Neural cell (in vitro differentiated cells): ENCODE measurements at regions not wholly inside any gene's neighbourhood (a gene's known extent, or its start where the extent isn't known, plus 50 kb on each side); places are given as distances from the start of the nearest gene placed in this dataset.
A peak's percentile ranks its signal among the peaks of the same experiment; 100 is the strongest.

ENCODE experiments used
- H2AFZ ChIP-seq: fragments of 200-600, 300-800 bp; sonication (generic), shearing (Covaris generic); 2 replicates; pipeline ENCODE4 v1.6.0; 2014; ENCODE audit warnings: low read depth, mild to moderate bottlenecking, antibody characterized with exemption, low read length, moderate library complexity
- H3F3A ChIP-seq: fragments of 200-600 bp; shearing (Covaris generic); 2 replicates; pipeline ENCODE4 v1.6.1; 2016; ENCODE audit warnings: mild to moderate bottlenecking, moderate library complexity, mixed read lengths, antibody characterized with exemption, low read length; ENCODE audit not compliant: insufficient read depth, poor library complexity, severe bottlenecking
- H3K27ac ChIP-seq: fragments of 200-600, 300-800 bp; sonication (generic), shearing (Covaris generic); 2 replicates; pipeline ENCODE4 v1.5.1; 2014; ENCODE audit warnings: mild to moderate bottlenecking, low read length, moderate library complexity
- H3K27me3 ChIP-seq: fragments of 300-800, 200-600 bp; sonication (generic), shearing (Covaris generic); 2 replicates; pipeline ENCODE4 v1.6.0; 2014; ENCODE audit warnings: mild to moderate bottlenecking, low read depth, low read length, moderate library complexity; ENCODE audit not compliant: insufficient read depth
- H3K36me3 ChIP-seq: fragments of 300-800, 200-600 bp; sonication (generic), shearing (Covaris generic); 2 replicates; pipeline ENCODE4 v1.5.1; 2014; ENCODE audit warnings: mild to moderate bottlenecking, antibody characterized with exemption, low read length, moderate library complexity; ENCODE audit not compliant: insufficient read depth
- H3K4me2 ChIP-seq: fragments of 300-800, 200-600 bp; sonication (generic), shearing (Covaris generic); 2 replicates; pipeline ENCODE4 v1.6.0; 2014; ENCODE audit warnings: mild to moderate bottlenecking, low read length
- H3K4me3 ChIP-seq: fragments of 300-800, 200-600 bp; sonication (generic), shearing (Covaris generic); 2 replicates; pipeline ENCODE4 v1.5.1; 2014; ENCODE audit warnings: mild to moderate bottlenecking, low read length, moderate library complexity
- H3K79me2 ChIP-seq: fragments of 200-600 bp; shearing (Covaris generic); replicated peaks from 2 replicates; pipeline ENCODE4 v1.6.0; 2014; ENCODE audit warnings: mild to moderate bottlenecking, low read length, moderate library complexity; ENCODE audit not compliant: insufficient read depth
- H3K9ac ChIP-seq: fragments of 300-800, 200-600 bp; sonication (generic), shearing (Covaris generic); 2 replicates; pipeline ENCODE4 v1.6.1; 2016; ENCODE audit warnings: mild to moderate bottlenecking, low read length, mixed read lengths
- H3K9me2 ChIP-seq: fragments of 200-600 bp; shearing (Covaris generic); 2 replicates; pipeline ENCODE4 v1.6.1; 2016; ENCODE audit warnings: mild to moderate bottlenecking, low read length, mixed read lengths; ENCODE audit not compliant: insufficient read depth
- H3K9me3 ChIP-seq: fragments of 200-600, 300-800 bp; sonication (generic), shearing (Covaris generic); 2 replicates; pipeline ENCODE4 v1.6.1; 2016; ENCODE audit warnings: mild to moderate bottlenecking, mixed run types, low read length, moderate library complexity, mixed read lengths
- H4K20me1 ChIP-seq: fragments of 200-600 bp; shearing (Covaris generic); 2 replicates; pipeline ENCODE4 v1.6.1; 2016; ENCODE audit warnings: mild to moderate bottlenecking, mixed run types; ENCODE audit not compliant: insufficient read depth
- CTCF ChIP-seq: fragments of 450-650 bp; IDR thresholded peaks from 2 replicates; pipeline ENCODE4 v1.5.1; 2014; ENCODE audit warnings: antibody characterized with exemption, mild to moderate bottlenecking, moderate library complexity; ENCODE audit not compliant: poor library complexity, severe bottlenecking
- EZH2 ChIP-seq: fragments of 200-600, 300-800 bp; shearing (Covaris generic), sonication (generic); IDR thresholded peaks from 2 replicates; pipeline ENCODE4 v1.6.1; 2014; ENCODE audit warnings: antibody characterized with exemption, low read length, borderline replicate concordance, mild to moderate bottlenecking; ENCODE audit not compliant: insufficient read depth, poor library complexity, severe bottlenecking
- MXI1 ChIP-seq: fragments of 450-650 bp; conservative IDR thresholded peaks from 2 replicates; pipeline ENCODE4 v1.6.1; 2014; ENCODE audit warnings: antibody characterized with exemption, mild to moderate bottlenecking; ENCODE audit not compliant: poor library complexity, severe bottlenecking
- POLR2AphosphoS5 ChIP-seq: IDR thresholded peaks from 2 replicates; pipeline ENCODE4 v1.6.1; 2012
- RAD21 ChIP-seq: fragments of 450-650 bp; conservative IDR thresholded peaks from 2 replicates; pipeline ENCODE4 v1.6.1; 2014; ENCODE audit warnings: antibody characterized with exemption, mild to moderate bottlenecking, moderate library complexity
- REST ChIP-seq: IDR thresholded peaks from 2 replicates; pipeline ENCODE4 v1.6.1; 2012; ENCODE audit warnings: borderline replicate concordance
- SMC3 ChIP-seq: fragments of 450-650 bp; conservative IDR thresholded peaks from 2 replicates; pipeline ENCODE4 v1.6.1; 2014; ENCODE audit warnings: antibody characterized with exemption, mild to moderate bottlenecking, moderate library complexity; ENCODE audit not compliant: poor library complexity
- TAF1 ChIP-seq: IDR thresholded peaks from 2 replicates; pipeline ENCODE4 v1.6.1; 2012; ENCODE audit warnings: low read depth

GRCh38 chr6:3911130-3911529, 62.0 kb downstream of the FAM50B start:
- no peak overlapping the region for H3K4me2 ChIP-seq

GRCh38 chr6:3911614-3912336, 62.6 kb downstream of the FAM50B start:
- Histone ChIP-seq H3K27ac (peak overlapping the region; percentile 70), H3K27me3 (no peaks in the 10 kb centered on the region), H3K79me2 (no peaks in the 10 kb centered on the region), H3K9me3 (no peaks in the 10 kb centered on the region), H2AFZ (no peak overlapping the region), H3K4me2 (no peak overlapping the region), H3K9ac (no peak overlapping the region), H3K36me3 (no peaks in the 10 kb centered on the region), H3F3A (no peaks in the 10 kb centered on the region), H3K4me3 (no peak overlapping the region), H3K9me2 (no peaks in the 10 kb centered on the region), H4K20me1 (no peaks in the 10 kb centered on the region)
- TF ChIP-seq POLR2AphosphoS5 (no peak), EZH2 (no peak), CTCF (no peak), MXI1 (no peak), RAD21 (no peak)

More at GRCh38 chr6:3911130-3911529, 62.0 kb downstream of the FAM50B start:
- no peaks in the 10 kb centered on the region for H3K9me2 ChIP-seq
- H4K20me1 ChIP-seq: no peaks in the 10 kb centered on the region
- H3K9ac ChIP-seq: no peak overlapping the region
- no peaks in the 10 kb centered on the region for H3K9me3 ChIP-seq
- H3K27ac ChIP-seq: no peak overlapping the region
- no peak overlapping the region for H2AFZ ChIP-seq
- no peaks in the 10 kb centered on the region for H3K79me2 ChIP-seq
- no peaks in the 10 kb centered on the region for H3K36me3 ChIP-seq
- H3F3A ChIP-seq: no peaks in the 10 kb centered on the region
- H3K27me3 ChIP-seq: no peaks in the 10 kb centered on the region
- no peak overlapping the region for H3K4me3 ChIP-seq
- TF ChIP-seq TAF1 (no peak), EZH2 (no peak), POLR2AphosphoS5 (no peak), CTCF (no peak), REST (no peak), MXI1 (no peak), SMC3 (no peak), RAD21 (no peak)
